Tibial artery (tissue), 4 donors: ENCODE measurements at regions not wholly inside any gene's neighbourhood (a gene's known extent, or its start where the extent isn't known, plus 50 kb on each side); places are given as distances from the start of the nearest gene placed in this dataset.

Experiments used
- DNase-seq, 2 donors: peaks; one replicate each; pipeline ENCODE4 v3.0.0-alpha.2; 2019
- H3K27ac ChIP-seq, 2 donors: fragments of 200-600 bp; sonication (generic) in 1 of 2; 1 replicate in 1 of 2; 2 replicates in 1 of 2; pipeline ENCODE4 v1.5.1; 2018 to 2019; ENCODE audit warnings: mild to moderate bottlenecking in 1 of 2
- H3K27me3 ChIP-seq, 2 donors: fragments of 200-600 bp; sonication (generic) in 1 of 2; one replicate each; pipeline versions ENCODE4 v1.5.1 to v1.6.0; 2016 to 2019
- H3K36me3 ChIP-seq, 3 donors: fragments of 200-600 bp; sonication (generic) in 2 of 3; one replicate each; pipeline ENCODE4 v1.5.1; 2016 to 2019; ENCODE audit warnings: mild to moderate bottlenecking in 2 of 3
- H3K4me1 ChIP-seq, 4 donors: fragments of 200-600 bp; sonication (generic) in 2 of 4; 1 replicate in 3 of 4; 2 replicates in 1 of 4; pipeline ENCODE4 v1.5.1; 2016 to 2019
- H3K4me3 ChIP-seq, 2 donors: fragments of 200-600 bp; sonication (generic) in 1 of 2; 1 replicate in 1 of 2; 2 replicates in 1 of 2; pipeline ENCODE4 v1.5.1; 2018 to 2019; ENCODE audit warnings: mild to moderate bottlenecking in 2 of 2
- H3K9me3 ChIP-seq, 3 donors: fragments of 200-600 bp; sonication (generic) in 1 of 3; one replicate each; pipeline ENCODE4 v1.5.1; 2016 to 2019
- intact Hi-C: fragments of 100-400 bp; cut with DNase I; formaldehyde crosslinking; loops from one replicate; pipeline ENCODE4 v1.15.0; 2023; ENCODE audit warnings: low total_unique reads
- TF ChIP-seq, protein P1 (sequence below), 2 experiments: fragments of 200-600 bp in 1 of 2; fragments of 450-650 bp in 1 of 2; IDR thresholded peaks; one replicate each; pipeline ENCODE4 v1.5.1; 2017 to 2019; ENCODE audit warnings: antibody characterized with exemption in 2 of 2, mild to moderate bottlenecking in 1 of 2, moderate library complexity in 1 of 2

DNA sequence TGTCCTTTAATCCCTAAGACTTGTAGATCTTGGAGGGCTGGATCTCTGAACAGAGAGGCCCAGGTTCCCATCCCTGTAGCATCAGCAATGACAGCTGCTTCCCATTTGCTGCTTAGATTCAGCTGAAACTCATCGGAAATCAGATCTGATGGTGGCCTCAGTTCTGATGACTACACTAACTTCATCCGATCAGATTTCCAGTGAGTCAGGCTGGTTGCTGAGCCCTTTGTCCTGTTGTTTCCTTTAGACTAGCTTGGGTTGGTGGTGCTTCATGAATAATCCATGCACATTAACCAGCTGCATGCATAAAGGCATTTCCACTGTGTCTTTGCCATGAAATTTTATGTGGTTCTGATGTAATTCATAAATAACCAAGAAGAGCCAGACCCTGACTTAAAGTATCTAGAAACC is 195.2 kb upstream of the TUT7 start:
- Histone ChIP-seq H3K27ac (no peak overlapping the region), H3K27me3 (no peaks in the 10 kb centered on the region), H3K9me3 (no peaks in the 10 kb centered on the region), H3K4me3 (no peak overlapping the region), H3K36me3 (no peaks in the 10 kb centered on the region), H3K4me1 (no peaks in the 10 kb centered on the region)
- TF ChIP-seq, protein P1, sequence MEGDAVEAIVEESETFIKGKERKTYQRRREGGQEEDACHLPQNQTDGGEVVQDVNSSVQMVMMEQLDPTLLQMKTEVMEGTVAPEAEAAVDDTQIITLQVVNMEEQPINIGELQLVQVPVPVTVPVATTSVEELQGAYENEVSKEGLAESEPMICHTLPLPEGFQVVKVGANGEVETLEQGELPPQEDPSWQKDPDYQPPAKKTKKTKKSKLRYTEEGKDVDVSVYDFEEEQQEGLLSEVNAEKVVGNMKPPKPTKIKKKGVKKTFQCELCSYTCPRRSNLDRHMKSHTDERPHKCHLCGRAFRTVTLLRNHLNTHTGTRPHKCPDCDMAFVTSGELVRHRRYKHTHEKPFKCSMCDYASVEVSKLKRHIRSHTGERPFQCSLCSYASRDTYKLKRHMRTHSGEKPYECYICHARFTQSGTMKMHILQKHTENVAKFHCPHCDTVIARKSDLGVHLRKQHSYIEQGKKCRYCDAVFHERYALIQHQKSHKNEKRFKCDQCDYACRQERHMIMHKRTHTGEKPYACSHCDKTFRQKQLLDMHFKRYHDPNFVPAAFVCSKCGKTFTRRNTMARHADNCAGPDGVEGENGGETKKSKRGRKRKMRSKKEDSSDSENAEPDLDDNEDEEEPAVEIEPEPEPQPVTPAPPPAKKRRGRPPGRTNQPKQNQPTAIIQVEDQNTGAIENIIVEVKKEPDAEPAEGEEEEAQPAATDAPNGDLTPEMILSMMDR (IDR thresholded peaks at IDR 0.05) = no peak
- no peak for DNase-seq
- intact Hi-C loops = no loop called here

DNA sequence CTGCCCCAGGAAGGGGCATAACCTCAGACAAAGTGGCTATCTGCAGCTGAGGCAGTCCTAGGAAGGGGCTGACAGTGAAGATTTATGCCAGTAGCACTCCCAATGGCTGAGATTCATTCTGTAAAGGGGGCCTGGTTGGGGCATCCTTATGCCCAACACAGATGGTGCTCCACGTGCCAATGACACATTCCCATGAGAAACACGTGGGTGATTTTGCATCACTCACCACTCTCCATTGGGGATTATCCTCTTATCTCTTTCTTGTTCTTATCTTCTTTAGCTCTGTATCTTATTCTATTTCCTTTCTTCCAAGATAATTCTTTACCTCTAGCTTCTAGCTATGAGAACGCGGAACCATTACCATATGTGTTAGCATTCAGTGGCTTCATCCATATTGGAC is 194.0 kb upstream of the TUT7 start:
- Histone ChIP-seq H3K4me1 (no peaks in the 10 kb centered on the region), H3K27me3 (no peaks in the 10 kb centered on the region), H3K4me3 (no peak overlapping the region), H3K27ac (no peak overlapping the region), H3K36me3 (no peaks in the 10 kb centered on the region), H3K9me3 (no peaks in the 10 kb centered on the region)
- intact Hi-C loops = no loop called here
- TF ChIP-seq, protein P1 (IDR thresholded peaks at IDR 0.05) = no peak
- DNase-seq = no peak

DNA sequence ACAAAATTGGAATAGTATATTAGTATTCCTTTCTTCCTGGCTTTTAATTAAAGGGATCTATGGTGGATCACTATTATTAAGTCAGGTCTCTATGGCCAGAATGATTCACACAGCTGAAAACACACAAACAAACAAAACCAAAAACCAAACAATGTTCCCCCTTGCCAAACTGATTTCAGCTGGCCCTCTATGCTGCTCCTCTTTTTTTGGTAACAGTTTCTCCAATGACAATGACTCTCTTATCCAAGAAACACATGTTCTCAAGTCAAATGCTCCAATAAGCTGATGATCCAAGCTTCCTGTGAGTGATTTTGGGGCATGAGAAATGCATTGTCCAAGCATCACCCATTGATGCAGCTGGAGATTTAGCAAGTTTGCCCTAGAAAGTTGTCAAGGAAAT is 193.4 kb upstream of the TUT7 start:
- H3K4me1 ChIP-seq = no peaks in the 10 kb centered on the region
- H3K9me3 ChIP-seq = no peaks in the 10 kb centered on the region
- H3K27ac ChIP-seq = no peak overlapping the region
- no peaks in the 10 kb centered on the region for H3K27me3 ChIP-seq
- DNase-seq = no peak
- intact Hi-C loops = no loop called here
- TF ChIP-seq, protein P1 (IDR thresholded peaks at IDR 0.05) = no peak
- no peak overlapping the region for H3K4me3 ChIP-seq
- H3K36me3 ChIP-seq = no peaks in the 10 kb centered on the region

DNA sequence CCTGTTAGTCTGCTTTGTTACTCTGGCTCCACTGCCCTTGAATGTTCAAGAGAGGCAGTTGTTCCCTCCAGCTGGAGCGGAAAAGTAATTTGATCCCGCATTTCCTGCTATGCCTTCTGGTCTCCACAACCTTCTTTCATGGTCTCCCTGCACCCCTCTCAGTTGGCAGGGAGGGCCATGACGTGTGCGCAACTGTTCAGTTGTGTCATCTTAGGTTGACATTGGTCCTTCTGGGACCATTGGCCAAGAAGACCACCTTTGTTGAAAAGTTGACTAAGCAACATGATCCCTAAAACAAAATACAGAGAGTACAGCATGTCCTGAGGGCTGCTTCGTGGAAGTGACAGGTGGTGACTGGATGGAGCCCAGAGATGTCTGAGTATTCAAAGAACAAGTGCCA is 192.5 kb upstream of the TUT7 start:
- Histone ChIP-seq H3K9me3 (no peaks in the 10 kb centered on the region), H3K27me3 (no peaks in the 10 kb centered on the region), H3K4me1 (no peaks in the 10 kb centered on the region), H3K27ac (no peak overlapping the region), H3K4me3 (no peak overlapping the region), H3K36me3 (no peaks in the 10 kb centered on the region)
- TF ChIP-seq, protein P1 (IDR thresholded peaks at IDR 0.05) = no peak
- no peak for DNase-seq
- intact Hi-C loops = no loop called here

DNA sequence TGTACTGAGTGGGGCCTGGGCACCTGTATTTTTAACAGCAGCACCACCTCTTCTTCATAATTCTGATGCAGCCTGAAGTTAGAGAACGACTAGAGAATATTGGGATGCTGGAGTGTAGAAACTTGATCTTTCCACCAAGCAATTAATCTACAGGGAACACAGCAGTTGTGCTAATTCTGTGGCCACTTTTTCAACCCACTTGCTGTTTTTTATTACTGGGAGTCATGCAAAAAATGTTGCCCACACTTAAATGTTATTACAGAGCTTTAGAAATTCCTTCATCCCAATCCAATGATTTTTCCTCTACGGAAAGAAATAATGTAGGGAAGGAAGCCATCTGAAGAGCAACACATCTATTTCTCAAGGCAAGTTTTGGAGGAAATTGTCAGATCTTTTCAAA is 190.9 kb upstream of the TUT7 start:
- Histone ChIP-seq H3K27me3 (no peaks in the 10 kb centered on the region), H3K4me1 (no peaks in the 10 kb centered on the region), H3K4me3 (no peak overlapping the region), H3K9me3 (no peaks in the 10 kb centered on the region), H3K36me3 (no peaks in the 10 kb centered on the region), H3K27ac (no peak overlapping the region)
- no peak for DNase-seq
- intact Hi-C loops = no loop called here
- TF ChIP-seq, protein P1 (IDR thresholded peaks at IDR 0.05) = no peak

DNA sequence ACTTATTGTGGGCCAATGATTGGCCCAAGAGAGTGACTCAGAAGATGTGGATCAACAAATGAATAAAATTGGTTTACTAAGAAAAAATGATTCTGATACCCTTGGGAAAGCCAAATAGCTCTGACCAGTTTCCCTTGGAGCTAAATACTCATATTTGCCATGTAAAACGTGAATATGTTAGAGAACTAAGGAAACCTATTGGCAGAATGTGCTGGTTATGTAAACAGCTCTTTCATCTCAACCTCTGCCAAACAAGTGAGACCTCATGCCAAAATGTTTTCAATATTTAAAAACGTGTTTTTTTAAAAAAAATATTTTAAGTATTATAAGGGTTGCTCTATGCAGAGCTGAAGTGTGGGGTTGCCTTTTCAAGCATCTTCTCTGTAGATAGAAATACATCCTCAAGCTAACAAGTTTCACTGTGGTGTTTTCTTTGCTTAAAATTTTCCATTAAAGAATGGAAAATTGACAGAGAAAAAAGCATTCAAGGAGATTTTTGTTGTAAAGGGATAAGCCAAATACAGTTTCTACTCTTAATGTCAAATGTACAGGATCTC is 186.9 kb upstream of the TUT7 start:
- intact Hi-C loops = no loop called here
- H3K36me3 ChIP-seq = no peaks in the 10 kb centered on the region
- no peaks in the 10 kb centered on the region for H3K4me1 ChIP-seq
- H3K9me3 ChIP-seq = no peaks in the 10 kb centered on the region
- no peak overlapping the region for H3K27ac ChIP-seq
- TF ChIP-seq, protein P1 (IDR thresholded peaks at IDR 0.05) = no peak
- H3K4me3 ChIP-seq = no peak overlapping the region
- no peak for DNase-seq
- H3K27me3 ChIP-seq = no peaks in the 10 kb centered on the region
